ENCODE measurements at regions not wholly inside any gene's neighbourhood (a gene's known extent, or its start where the extent isn't known, plus 50 kb on each side); places are given as distances from the start of the nearest gene placed in this dataset.

DNA sequence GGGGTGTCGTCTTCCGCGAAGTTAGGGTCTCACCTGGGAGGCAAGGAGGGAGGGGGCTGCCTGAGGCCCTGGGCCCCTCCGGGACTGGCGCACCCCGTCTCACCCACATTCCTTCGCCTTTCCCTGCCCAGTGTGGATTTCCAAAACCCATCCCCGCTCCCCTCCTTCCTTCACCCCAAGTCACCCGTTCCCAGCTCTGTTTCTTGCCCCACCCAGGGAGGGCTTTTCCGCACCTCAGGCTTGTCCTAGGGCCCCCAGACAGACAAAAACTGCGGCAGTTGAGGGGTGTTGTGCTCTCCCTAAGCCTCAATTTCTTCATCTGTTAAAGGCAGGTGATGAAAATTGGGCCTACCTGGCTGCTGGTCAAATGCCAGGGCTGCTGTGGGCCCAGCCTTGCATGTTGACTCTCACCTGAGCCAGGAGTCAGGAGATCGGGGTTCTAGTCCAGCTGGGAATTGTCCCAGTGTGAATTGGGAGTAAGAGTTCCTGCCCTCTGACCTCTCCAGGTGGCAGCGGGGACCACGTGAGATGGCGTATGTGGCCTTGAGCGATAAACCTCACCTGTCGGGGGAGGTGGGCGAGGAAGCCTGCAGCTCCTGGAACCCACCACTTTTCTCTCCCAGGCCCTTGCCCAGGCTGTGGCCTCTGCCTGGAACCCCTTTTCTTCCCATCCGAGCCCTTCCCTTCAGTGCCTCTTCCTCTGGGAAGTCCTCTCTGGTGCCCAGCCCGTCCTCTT, 143.4 kb upstream of the IER5L start:
- TF ChIP-seq ZNF8 (CRISPR knock-in tag; IDR thresholded peaks at IDR 0.05), result no peak
- TF ChIP-seq RARB (CRISPR knock-in tag; IDR thresholded peaks at IDR 0.05), result no peak
- TF ChIP-seq CSDC2 (CRISPR knock-in tag; IDR thresholded peaks at IDR 0.05), result no peak
- TF ChIP-seq, protein P1, sequence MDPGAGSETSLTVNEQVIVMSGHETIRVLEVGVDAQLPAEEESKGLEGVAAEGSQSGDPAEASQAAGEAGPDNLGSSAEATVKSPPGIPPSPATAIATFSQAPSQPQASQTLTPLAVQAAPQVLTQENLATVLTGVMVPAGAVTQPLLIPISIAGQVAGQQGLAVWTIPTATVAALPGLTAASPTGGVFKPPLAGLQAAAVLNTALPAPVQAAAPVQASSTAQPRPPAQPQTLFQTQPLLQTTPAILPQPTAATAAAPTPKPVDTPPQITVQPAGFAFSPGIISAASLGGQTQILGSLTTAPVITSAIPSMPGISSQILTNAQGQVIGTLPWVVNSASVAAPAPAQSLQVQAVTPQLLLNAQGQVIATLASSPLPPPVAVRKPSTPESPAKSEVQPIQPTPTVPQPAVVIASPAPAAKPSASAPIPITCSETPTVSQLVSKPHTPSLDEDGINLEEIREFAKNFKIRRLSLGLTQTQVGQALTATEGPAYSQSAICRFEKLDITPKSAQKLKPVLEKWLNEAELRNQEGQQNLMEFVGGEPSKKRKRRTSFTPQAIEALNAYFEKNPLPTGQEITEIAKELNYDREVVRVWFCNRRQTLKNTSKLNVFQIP (CRISPR knock-in tag; IDR thresholded peaks at IDR 0.05; ENCODE audit: borderline replicate concordance, low read depth), result no peak
- no peak for TF ChIP-seq ARNTL (CRISPR knock-in tag; IDR thresholded peaks at IDR 0.05; ENCODE audit: borderline replicate concordance, low read depth)
- TF ChIP-seq ESRRG (CRISPR knock-in tag; IDR thresholded peaks at IDR 0.05), result no peak
- TF ChIP-seq, protein P2, sequence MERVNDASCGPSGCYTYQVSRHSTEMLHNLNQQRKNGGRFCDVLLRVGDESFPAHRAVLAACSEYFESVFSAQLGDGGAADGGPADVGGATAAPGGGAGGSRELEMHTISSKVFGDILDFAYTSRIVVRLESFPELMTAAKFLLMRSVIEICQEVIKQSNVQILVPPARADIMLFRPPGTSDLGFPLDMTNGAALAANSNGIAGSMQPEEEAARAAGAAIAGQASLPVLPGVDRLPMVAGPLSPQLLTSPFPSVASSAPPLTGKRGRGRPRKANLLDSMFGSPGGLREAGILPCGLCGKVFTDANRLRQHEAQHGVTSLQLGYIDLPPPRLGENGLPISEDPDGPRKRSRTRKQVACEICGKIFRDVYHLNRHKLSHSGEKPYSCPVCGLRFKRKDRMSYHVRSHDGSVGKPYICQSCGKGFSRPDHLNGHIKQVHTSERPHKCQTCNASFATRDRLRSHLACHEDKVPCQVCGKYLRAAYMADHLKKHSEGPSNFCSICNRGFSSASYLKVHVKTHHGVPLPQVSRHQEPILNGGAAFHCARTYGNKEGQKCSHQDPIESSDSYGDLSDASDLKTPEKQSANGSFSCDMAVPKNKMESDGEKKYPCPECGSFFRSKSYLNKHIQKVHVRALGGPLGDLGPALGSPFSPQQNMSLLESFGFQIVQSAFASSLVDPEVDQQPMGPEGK (CRISPR knock-in tag; IDR thresholded peaks at IDR 0.05; ENCODE audit: borderline replicate concordance), result no peak
- no peak for TF ChIP-seq SNAI2 (CRISPR knock-in tag; IDR thresholded peaks at IDR 0.05)
- TF ChIP-seq ZNF565 (CRISPR knock-in tag; conservative IDR thresholded peaks at IDR 0.05; ENCODE audit: low read depth), result no peak
- no peak for TF ChIP-seq BACH2 (CRISPR knock-in tag; IDR thresholded peaks at IDR 0.05; ENCODE audit: borderline replicate concordance)
- TF ChIP-seq OSR1 (CRISPR knock-in tag; IDR thresholded peaks at IDR 0.05), result no peak
- TF ChIP-seq ZFP3 (CRISPR knock-in tag; IDR thresholded peaks at IDR 0.05), result no peak
- TF ChIP-seq TOX (CRISPR knock-in tag; IDR thresholded peaks at IDR 0.05; ENCODE audit: borderline replicate concordance), result no peak

Data from SK-N-SH treated with all-trans-retinoic acid at 6 μM for 48 hours (cell line).